HepG2 (cell line): ENCODE measurements at regions not wholly inside any gene's neighbourhood (a gene's known extent, or its start where the extent isn't known, plus 50 kb on each side); places are given as distances from the start of the nearest gene placed in this dataset.

Experiments used
- ATAC-seq: fragments of 200-7000 bp; cut with Tn5 transposase; 3 replicates; pipeline ENCODE4 v1.9.1; 2020; ENCODE audit warnings: mild to moderate bottlenecking, moderate library complexity
- BruUV-seq: library from RNA; stranded (reverse); fragments of 400-500 nt; replicated peaks from 2 replicates; lab custom pipeline; 2021; lab: Mats Ljungman, UMichigan
- CTCF ChIA-PET: fragments of 300-600 bp; formaldehyde crosslinking; extraction: SDS; loops from one replicate; lab custom pipeline; 2021; ENCODE audit warnings: low total read pairs, inconsistent platforms, low intra/inter-chr PET ratio; lab: Yijun Ruan, JAX
- POLR2A ChIA-PET: fragments of 350-600 bp; sonication (Branson Sonifier 250); formaldehyde crosslinking; loops from one replicate; lab custom pipeline; 2020; ENCODE audit warnings: antibody characterized with exemption, inconsistent platforms; lab: Yijun Ruan, JAX
- DNase-seq: peaks from one replicate; pipeline ENCODE4 v3.0.0-alpha.2; 2015; ENCODE audit warnings: low spot score
- FAIRE-seq: peaks from 3 replicates; lab custom pipeline; 2011; peaks lifted over from hg19 to GRCh38; lab: Jason Lieb, UNC
- H2AFZ ChIP-seq: one replicate; pipeline ENCODE4 v1.6.1; 2011; ENCODE audit warnings: low read length, inconsistent platforms
- H3K27ac ChIP-seq: fragments of 300-600 bp; 3 replicates; pipeline ENCODE4 v1.8.0; 2011; ENCODE audit warnings: mixed run types, mild to moderate bottlenecking, mixed read lengths, low read length, inconsistent platforms; ENCODE audit not compliant: insufficient read depth; ENCODE audit errors: extremely low read length
- H3K27me3 ChIP-seq, 2 experiments: fragments of 200-600 bp in 1 of 2; 2 replicates in 1 of 2; 3 replicates in 1 of 2; pipeline versions ENCODE4 v1.6.0 to v1.8.0; 2011; ENCODE audit warnings: low read length in 2 of 2, mild to moderate bottlenecking in 2 of 2, moderate library complexity in 2 of 2, inconsistent platforms in 1 of 2; ENCODE audit not compliant: insufficient read depth in 2 of 2, control insufficient read depth in 1 of 2
- H3K36me3 ChIP-seq, 2 experiments: fragments of 200-600 bp in 1 of 2; replicated peaks in 1 of 2; 2 replicates in 1 of 2; 3 replicates in 1 of 2; pipeline versions ENCODE4 v1.5.1 to v1.8.0; 2011; ENCODE audit warnings: low read length in 2 of 2, inconsistent platforms in 1 of 2; ENCODE audit not compliant: insufficient read depth in 2 of 2, control insufficient read depth in 1 of 2
- H3K4me1 ChIP-seq: 2 replicates; pipeline ENCODE4 v1.5.1; 2012; ENCODE audit warnings: low read length, inconsistent platforms; ENCODE audit not compliant: insufficient read depth
- H3K4me2 ChIP-seq: 2 replicates; pipeline ENCODE4 v1.6.0; 2011; ENCODE audit warnings: low read depth, low read length, inconsistent platforms
- H3K4me3 ChIP-seq, 3 experiments: fragments of 200-600 bp in 1 of 3; sonication (generic), shearing (Covaris generic) in 1 of 3; replicated peaks in 1 of 3; 2 replicates each; pipeline ENCODE4 v1.5.1; 2011 to 2016; ENCODE audit warnings: low read length in 3 of 3, inconsistent platforms in 2 of 3, low read depth in 2 of 3, mild to moderate bottlenecking in 2 of 3, control low read depth in 1 of 3, mixed read lengths in 1 of 3; ENCODE audit not compliant: insufficient read depth in 1 of 3
- H3K79me2 ChIP-seq: one replicate; pipeline ENCODE4 v1.6.1; 2011; ENCODE audit warnings: low read length, inconsistent platforms; ENCODE audit not compliant: insufficient read depth
- H3K9ac ChIP-seq: 2 replicates; pipeline ENCODE4 v1.6.0; 2011; ENCODE audit warnings: mild to moderate bottlenecking, low read depth, low read length, inconsistent platforms; ENCODE audit not compliant: insufficient read depth
- H3K9me3 ChIP-seq: 2 replicates; pipeline ENCODE4 v1.5.1; 2012; ENCODE audit warnings: mild to moderate bottlenecking, low read length
- H4K20me1 ChIP-seq: 2 replicates; pipeline ENCODE4 v1.6.0; 2011; ENCODE audit warnings: inconsistent platforms, mild to moderate bottlenecking, low read length, moderate library complexity; ENCODE audit not compliant: insufficient read depth
- ARID2 ChIP-seq: sonication (generic); formaldehyde crosslinking; IDR thresholded peaks from 2 replicates; pipeline ENCODE4 v1.8.1; 2022; ENCODE audit warnings: mild to moderate bottlenecking, missing genetic modification reagents, borderline replicate concordance
- BCL3 ChIP-seq: sonication (generic); formaldehyde crosslinking; IDR thresholded peaks from 2 replicates; pipeline ENCODE4 v1.5.1; 2020; ENCODE audit warnings: mild to moderate bottlenecking, missing genetic modification reagents, moderate library complexity
- BRD4 ChIP-seq: sonication (generic); formaldehyde crosslinking; IDR thresholded peaks from 2 replicates; pipeline ENCODE4 v1.4.0; 2020; ENCODE audit warnings: missing genetic modification reagents
- CTCF ChIP-seq: sonication (generic); formaldehyde crosslinking; IDR thresholded peaks from 2 replicates; pipeline ENCODE4 v1.5.0; 2020; ENCODE audit warnings: mild to moderate bottlenecking, missing genetic modification reagents, moderate library complexity
- ERF ChIP-seq: IDR thresholded peaks from 2 replicates; pipeline ENCODE4 v1.6.1; 2018; ENCODE audit warnings: missing biosample characterization, missing genetic modification reagents
- KDM6A ChIP-seq: IDR thresholded peaks from 2 replicates; pipeline ENCODE4 v1.6.1; 2016; ENCODE audit warnings: low read depth
- POGK ChIP-seq: sonication (generic); formaldehyde crosslinking; conservative IDR thresholded peaks from 2 replicates; pipeline ENCODE4 v1.8.0; 2022; ENCODE audit warnings: mild to moderate bottlenecking, moderate library complexity, missing genetic modification reagents
- SCMH1 ChIP-seq: sonication (generic); formaldehyde crosslinking; IDR thresholded peaks from 2 replicates; pipeline ENCODE4 v1.9.0; 2021; ENCODE audit warnings: missing genetic modification reagents, mild to moderate bottlenecking, borderline replicate concordance
- ZNF460 ChIP-seq: sonication (generic); formaldehyde crosslinking; IDR thresholded peaks from 2 replicates; pipeline ENCODE4 v1.5.1; 2020; ENCODE audit warnings: missing genetic modification reagents, mild to moderate bottlenecking, borderline replicate concordance
- ZNF484 ChIP-seq: sonication (generic); formaldehyde crosslinking; IDR thresholded peaks from 2 replicates; pipeline ENCODE4 v1.5.1; 2020; ENCODE audit warnings: mild to moderate bottlenecking, low read depth, missing genetic modification reagents, borderline replicate concordance
- ZNF75D ChIP-seq: sonication (generic); formaldehyde crosslinking; IDR thresholded peaks from 2 replicates; pipeline ENCODE4 v1.8.1; 2023; ENCODE audit warnings: missing genetic modification reagents, mild to moderate bottlenecking, borderline replicate concordance
- WGBS: methylation state at CpG from one replicate; pipeline ENCODE4 v1.1.6; 2017; ENCODE audit warnings: low lambda C conversion rate; 5-methylcytosine and 5-hydroxymethylcytosine counted together
- in situ Hi-C: cut with HindIII; loops from 2 replicates; pipeline ENCODE4 v1.10.0; 2017; ENCODE audit warnings: low pct_unique_long_range_greater_than_20kb; ENCODE audit not compliant: extremely low pct_ligation_motif_present
- intact Hi-C: fragments of 100-400 bp; cut with micrococcal nuclease; formaldehyde crosslinking; loops from one replicate; pipeline ENCODE4 v1.10.0; 2022; ENCODE audit not compliant: unreplicated experiment

- H2AFZ ChIP-seq: no peak overlapping the region
- intact Hi-C loops (no loop called here), in situ Hi-C loops (no loop called here)
- ATAC-seq (no peak), FAIRE-seq (no peak), DNase-seq (no peak)
- ChIA-PET POLR2A (no interaction called here), CTCF (no interaction called here)
- H3K9me3 ChIP-seq: peaks cover 93% of the 10 kb centered on the region
- H3K27me3 ChIP-seq: no peaks in the 10 kb centered on the region
- H3K4me1 ChIP-seq: no peaks in the 10 kb centered on the region
- no peaks in the 10 kb centered on the region for H3K79me2 ChIP-seq
- no peak overlapping the region for H3K9ac ChIP-seq
- H3K4me3 ChIP-seq: no peak overlapping the region
- WGBS: 12% methylated on average over 1 of the region's 1 CpG
- BruUV-seq: no TSS peak
- H3K27ac ChIP-seq: no peak overlapping the region
- TF ChIP-seq ZNF484: no peak
- no peak for TF ChIP-seq ERF
- no peak for TF ChIP-seq CTCF
- TF ChIP-seq ZNF75D (CRISPR knock-in tag): no peak
- H4K20me1 ChIP-seq: no peaks in the 10 kb centered on the region
- H3K4me2 ChIP-seq: no peak overlapping the region
- no peaks in the 10 kb centered on the region for H3K36me3 ChIP-seq
Measured at GRCh38 chr20:55269913-55270312, 735.4 kb downstream of the CBLN4 start.

- Histone ChIP-seq H3K27me3 (no peaks in the 10 kb centered on the region), H3K9me3 (peaks cover 98% of the 10 kb centered on the region), H3K4me3 (no peak overlapping the region), H4K20me1 (no peaks in the 10 kb centered on the region), H2AFZ (no peak overlapping the region), H3K9ac (no peak overlapping the region), H3K4me2 (no peak overlapping the region), H3K27ac (no peak overlapping the region), H3K79me2 (no peaks in the 10 kb centered on the region), H3K4me1 (no peaks in the 10 kb centered on the region), H3K36me3 (no peaks in the 10 kb centered on the region)
- intact Hi-C loops (no loop called here), in situ Hi-C loops (no loop called here)
- FAIRE-seq (no peak), DNase-seq (no peak), ATAC-seq (no peak)
- POLR2A ChIA-PET: no interaction called here
- CTCF ChIA-PET: no interaction called here
- WGBS: 0% methylated on average over 1 of the region's 1 CpG
- no TSS peak for BruUV-seq
- TF ChIP-seq ARID2 (CRISPR knock-in tag): no peak
- TF ChIP-seq POGK (CRISPR knock-in tag): no peak
- no peak for TF ChIP-seq ZNF460
- no peak for TF ChIP-seq BCL3
- TF ChIP-seq KDM6A (CRISPR knock-in tag): no peak
- TF ChIP-seq BRD4 (CRISPR knock-in tag): no peak
- TF ChIP-seq SCMH1 (CRISPR knock-in tag): no peak
Measured at GRCh38 chr20:55266361-55266760, 739.0 kb downstream of the CBLN4 start.
